Neural progenitor cell (in vitro differentiated cells): ENCODE measurements at regions not wholly inside any gene's neighbourhood (a gene's known extent, or its start where the extent isn't known, plus 50 kb on each side); places are given as distances from the start of the nearest gene placed in this dataset.

Experiments used
- EZH2 ChIP-seq: fragments of 200-600 bp; sonication (generic); IDR thresholded peaks from 2 replicates; pipeline ENCODE4 v1.6.1; 2017; ENCODE audit warnings: antibody characterized with exemption, mild to moderate bottlenecking, moderate library complexity
- EZH2phosphoT487 ChIP-seq: fragments of 200-600 bp; sonication (generic); IDR thresholded peaks from 2 replicates; pipeline ENCODE4 v1.6.1; 2017; ENCODE audit warnings: antibody characterized with exemption
- TF ChIP-seq, protein P1 (sequence below): fragments of 200-600 bp; sonication (generic); IDR thresholded peaks from 2 replicates; pipeline ENCODE4 v1.5.1; 2017; ENCODE audit warnings: antibody characterized with exemption, mild to moderate bottlenecking

DNA sequence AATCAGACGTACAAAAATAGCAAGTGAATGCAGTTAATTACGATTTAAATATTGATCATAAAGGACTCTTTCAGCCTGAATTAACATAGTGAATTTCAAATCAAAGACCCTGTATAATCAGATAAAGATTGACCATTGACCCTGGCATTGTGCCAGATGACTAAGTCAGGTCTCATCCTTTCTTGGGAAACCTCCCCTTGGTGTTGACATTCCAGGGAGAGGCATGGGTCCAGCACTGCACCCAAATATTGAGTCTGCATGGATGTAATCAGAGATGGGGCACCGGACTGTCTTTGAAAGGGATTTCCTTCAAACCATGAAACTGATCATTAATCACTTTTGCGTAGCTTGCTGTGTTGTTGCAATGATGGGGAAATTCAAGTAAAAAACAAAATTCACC is 1138.2 kb downstream of the BCL11B start:
- TF ChIP-seq, protein P1, sequence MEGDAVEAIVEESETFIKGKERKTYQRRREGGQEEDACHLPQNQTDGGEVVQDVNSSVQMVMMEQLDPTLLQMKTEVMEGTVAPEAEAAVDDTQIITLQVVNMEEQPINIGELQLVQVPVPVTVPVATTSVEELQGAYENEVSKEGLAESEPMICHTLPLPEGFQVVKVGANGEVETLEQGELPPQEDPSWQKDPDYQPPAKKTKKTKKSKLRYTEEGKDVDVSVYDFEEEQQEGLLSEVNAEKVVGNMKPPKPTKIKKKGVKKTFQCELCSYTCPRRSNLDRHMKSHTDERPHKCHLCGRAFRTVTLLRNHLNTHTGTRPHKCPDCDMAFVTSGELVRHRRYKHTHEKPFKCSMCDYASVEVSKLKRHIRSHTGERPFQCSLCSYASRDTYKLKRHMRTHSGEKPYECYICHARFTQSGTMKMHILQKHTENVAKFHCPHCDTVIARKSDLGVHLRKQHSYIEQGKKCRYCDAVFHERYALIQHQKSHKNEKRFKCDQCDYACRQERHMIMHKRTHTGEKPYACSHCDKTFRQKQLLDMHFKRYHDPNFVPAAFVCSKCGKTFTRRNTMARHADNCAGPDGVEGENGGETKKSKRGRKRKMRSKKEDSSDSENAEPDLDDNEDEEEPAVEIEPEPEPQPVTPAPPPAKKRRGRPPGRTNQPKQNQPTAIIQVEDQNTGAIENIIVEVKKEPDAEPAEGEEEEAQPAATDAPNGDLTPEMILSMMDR: no peak
- no peak for TF ChIP-seq EZH2
- TF ChIP-seq EZH2phosphoT487: no peak
